ENCODE measurements at regions not wholly inside any gene's neighbourhood (a gene's known extent, or its start where the extent isn't known, plus 50 kb on each side); places are given as distances from the start of the nearest gene placed in this dataset.

DNA sequence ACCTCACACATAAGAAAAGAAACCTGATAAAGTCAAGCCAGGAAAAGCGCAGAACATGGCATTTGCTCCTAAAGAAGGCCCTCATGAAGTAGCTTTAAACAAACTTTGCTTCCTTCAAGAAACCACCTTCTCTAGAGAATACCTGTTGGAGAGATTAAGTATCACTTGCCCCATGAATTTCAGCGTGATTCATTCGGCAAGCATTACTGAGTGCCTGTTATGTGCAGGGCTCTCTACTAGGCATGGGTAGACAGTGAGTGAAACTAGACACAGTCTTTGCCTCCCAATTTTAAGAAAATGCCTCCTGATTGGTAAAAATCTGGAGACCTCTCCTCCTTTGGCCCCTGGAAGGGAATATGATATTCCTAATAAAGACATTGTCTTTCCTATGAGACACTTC, 475.8 kb upstream of the NBEA start:
- TF ChIP-seq POLR2AphosphoS5 (IDR thresholded peaks at IDR 0.05) (no peak), CTCF (IDR thresholded peaks at IDR 0.05) (no peak), POLR2A (IDR thresholded peaks at IDR 0.05) (no peak), EP300 (IDR thresholded peaks at IDR 0.05) (no peak)
- H3K4me3 ChIP-seq = no peak overlapping the region
- H3K36me3 ChIP-seq = no peaks in the 10 kb centered on the region
- H3K27ac ChIP-seq = no peak overlapping the region
- H3K4me1 ChIP-seq = peaks cover 3 to 32% (median 10%) of the 10 kb centered on the region in 3 donors
- H3K9me3 ChIP-seq = no peaks in the 10 kb centered on the region
- H3K27me3 ChIP-seq = no peaks in the 10 kb centered on the region
- 100% methylated on average over 3 of the region's 3 CpGs for WGBS, 2 donors (ENCODE audit: low coverage in 1 of 2)
- ATAC-seq = no peak

DNA sequence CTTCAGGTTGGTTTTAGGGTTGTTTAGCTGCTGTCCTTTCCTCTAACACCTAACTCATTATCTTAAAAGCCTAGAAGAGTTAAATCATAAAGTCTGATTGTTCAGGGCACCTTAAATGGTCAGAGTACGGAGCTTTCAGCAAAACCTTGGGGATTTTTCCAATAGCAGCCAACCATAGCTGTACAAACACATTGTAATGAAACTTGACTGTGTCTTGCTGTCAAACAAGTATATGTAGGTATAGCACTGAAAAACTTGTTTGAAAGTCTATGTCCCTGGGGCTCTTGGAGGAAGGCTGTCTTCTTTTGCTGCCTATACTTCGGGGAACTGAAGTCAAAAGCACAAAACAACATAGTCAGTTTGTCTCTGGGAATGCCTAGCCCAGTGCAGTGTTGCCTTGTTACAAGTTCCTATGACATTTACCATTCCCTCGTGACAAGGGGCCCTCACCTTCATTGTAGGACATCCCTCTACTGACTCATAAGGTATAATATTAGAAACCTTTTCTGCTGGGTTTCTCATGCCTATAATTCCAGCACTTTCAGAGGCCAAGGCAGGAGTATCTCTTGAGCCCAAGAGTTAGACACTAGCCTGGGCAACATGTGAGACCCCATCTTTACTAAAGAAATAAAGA, 474.5 kb upstream of the NBEA start:
- WGBS, 2 donors (ENCODE audit: low coverage in 1 of 2) = 53 to 55% methylated on average over 2 to 3 of the region's 3 CpGs
- Histone ChIP-seq H3K9me3 (no peaks in the 10 kb centered on the region), H3K4me3 (no peak overlapping the region), H3K4me1 (peaks cover 3 to 32% (median 10%) of the 10 kb centered on the region in 3 donors), H3K36me3 (no peaks in the 10 kb centered on the region), H3K27me3 (no peaks in the 10 kb centered on the region), H3K27ac (peak overlapping the region in 1 of 4 donors; percentile 3)
- TF ChIP-seq POLR2AphosphoS5 (IDR thresholded peaks at IDR 0.05) = no peak
- no peak for TF ChIP-seq CTCF (IDR thresholded peaks at IDR 0.05)
- no peak for TF ChIP-seq EP300 (IDR thresholded peaks at IDR 0.05)
- TF ChIP-seq POLR2A (IDR thresholded peaks at IDR 0.05) = no peak
- ATAC-seq = no peak

- no peaks in the 10 kb centered on the region for H3K36me3 ChIP-seq
- no peaks in the 10 kb centered on the region for H3K27me3 ChIP-seq
- H3K27ac ChIP-seq = no peak overlapping the region
- H3K4me3 ChIP-seq = no peak overlapping the region
- no peak for ATAC-seq
- peaks cover 3 to 38% (median 10%) of the 10 kb centered on the region in 3 donors for H3K4me1 ChIP-seq
- WGBS, 2 donors (ENCODE audit: low coverage in 1 of 2) = 65 to 70% methylated on average over 3 of the region's 3 CpGs
- no peak for TF ChIP-seq POLR2A (IDR thresholded peaks at IDR 0.05)
- no peak for TF ChIP-seq EP300 (IDR thresholded peaks at IDR 0.05)
- TF ChIP-seq POLR2AphosphoS5 (IDR thresholded peaks at IDR 0.05) = no peak
- TF ChIP-seq CTCF (IDR thresholded peaks at IDR 0.05) = no peak
- H3K9me3 ChIP-seq = no peaks in the 10 kb centered on the region
Measured at GRCh38 chr13:34469196-34469986, 472.7 kb upstream of the NBEA start.

DNA sequence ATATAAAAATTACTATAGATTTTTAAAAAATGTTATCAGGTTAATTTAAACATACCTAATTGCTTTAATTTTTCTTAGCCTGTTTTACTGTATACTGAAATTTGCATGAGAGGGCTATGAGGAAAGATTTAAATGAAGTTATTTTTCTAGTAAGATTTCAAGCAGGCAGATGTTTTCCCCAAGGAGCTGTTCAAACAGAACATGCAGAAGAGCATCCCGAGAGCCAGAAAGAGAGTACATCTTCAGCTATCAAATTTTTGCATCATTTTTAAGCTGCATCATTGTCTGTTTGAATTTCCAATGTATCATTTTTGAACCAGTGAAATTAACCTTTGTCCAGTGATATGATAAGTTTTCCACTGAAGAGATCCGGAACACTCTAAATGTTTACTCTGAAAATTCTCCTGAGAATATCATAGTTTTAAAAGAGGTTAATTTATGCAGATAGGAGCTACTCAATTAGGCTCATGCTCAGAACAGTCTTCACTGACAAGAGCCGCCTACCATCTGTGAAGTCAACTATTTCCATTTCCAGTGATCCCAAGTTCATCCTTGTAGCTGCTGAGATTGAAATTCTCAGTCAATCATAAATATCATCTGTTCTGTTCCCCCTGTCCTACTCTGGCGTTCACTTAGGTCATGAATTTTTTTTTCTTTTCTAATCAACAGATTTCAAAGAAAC, 467.7 kb upstream of the NBEA start:
- H3K4me3 ChIP-seq = no peak overlapping the region
- ATAC-seq = no peak

More for the DNA sequence above, 467.7 kb upstream of the NBEA start:
- Histone ChIP-seq H3K27me3 (no peaks in the 10 kb centered on the region), H3K36me3 (no peaks in the 10 kb centered on the region), H3K4me1 (peaks cover 0 to 11% (median 0%) of the 10 kb centered on the region in 3 donors), H3K9me3 (no peaks in the 10 kb centered on the region), H3K27ac (no peak overlapping the region)
- TF ChIP-seq POLR2AphosphoS5 (IDR thresholded peaks at IDR 0.05) (no peak), CTCF (IDR thresholded peaks at IDR 0.05) (no peak), POLR2A (IDR thresholded peaks at IDR 0.05) (no peak), EP300 (IDR thresholded peaks at IDR 0.05) (no peak)
- 45 to 50% methylated on average over 4 of the region's 4 CpGs for WGBS, 2 donors (ENCODE audit: low coverage in 1 of 2)

Data from gastroesophageal sphincter (tissue), 4 donors.